ENCODE measurements at regions not wholly inside any gene's neighbourhood (a gene's known extent, or its start where the extent isn't known, plus 50 kb on each side); places are given as distances from the start of the nearest gene placed in this dataset.

GRCh38 chr5:3265131-3265885, 330.3 kb upstream of the IRX1 start:
- DNase-seq (ENCODE audit: low spot score), result no peak
- ChIA-PET CTCF (no interaction called here), POLR2A (ENCODE audit: low non-redundant PET) (no interaction called here)
- no peak for TF ChIP-seq CTCF (conservative IDR thresholded peaks at IDR 0.05; ENCODE audit: low read depth)
- no peak overlapping the region for H3K27ac ChIP-seq

DNA sequence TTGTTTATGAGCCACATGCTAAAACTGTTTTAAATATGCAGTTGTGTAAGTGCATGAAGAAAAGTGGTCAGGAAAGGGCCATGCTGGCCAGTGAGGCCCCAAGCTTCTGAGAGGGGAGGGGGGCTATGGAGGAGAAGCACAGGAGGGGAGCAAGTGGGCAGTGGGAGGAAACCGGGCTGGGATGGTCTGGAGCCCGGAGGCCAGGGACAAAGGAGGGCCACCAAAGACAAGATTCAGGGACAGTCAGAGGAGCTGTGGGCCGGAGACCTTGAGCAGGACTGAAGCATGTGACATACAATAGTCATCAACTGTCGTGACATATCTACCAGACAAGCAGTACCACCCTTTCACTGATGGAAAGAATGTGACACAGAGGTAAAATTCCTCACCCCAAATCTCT, 333.2 kb upstream of the IRX1 start:
- H3K27ac ChIP-seq, result no peak overlapping the region
- TF ChIP-seq CTCF (conservative IDR thresholded peaks at IDR 0.05; ENCODE audit: low read depth), result no peak
- ChIA-PET CTCF (interaction anchor here (0.5 kb wide), 1 partner anchor 939 kb away, joined by 3 read pairs; no protein-coding TSS in a partner anchor), POLR2A (ENCODE audit: low non-redundant PET) (no interaction called here)
- no peak for DNase-seq (ENCODE audit: low spot score)

DNA sequence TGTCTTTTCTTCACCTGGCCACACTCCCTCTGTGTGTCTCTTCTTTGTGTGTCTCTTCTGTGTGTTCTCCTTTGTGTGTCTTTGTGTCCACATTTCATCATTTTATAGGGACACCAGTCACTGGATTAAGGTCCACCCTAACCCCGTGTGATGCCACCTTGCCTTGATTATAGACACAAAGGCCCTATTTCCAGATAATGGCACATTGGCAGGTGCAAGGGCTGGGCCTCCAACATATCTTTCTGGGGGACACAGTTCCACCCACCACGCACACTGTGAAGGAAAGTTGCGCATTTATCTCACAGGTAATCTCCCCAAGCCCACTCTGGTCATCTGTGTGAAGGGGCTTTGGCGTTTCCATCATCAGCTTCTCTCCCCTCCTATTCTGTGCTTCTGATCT, 334.6 kb upstream of the IRX1 start:
- TF ChIP-seq CTCF (conservative IDR thresholded peaks at IDR 0.05; ENCODE audit: low read depth), result no peak
- no peak for DNase-seq (ENCODE audit: low spot score)
- POLR2A ChIA-PET (ENCODE audit: low non-redundant PET), result no interaction called here
- CTCF ChIA-PET, result no interaction called here
- no peak overlapping the region for H3K27ac ChIP-seq

GRCh38 chr5:3258050-3258449, 337.6 kb upstream of the IRX1 start:
- no peak for DNase-seq (ENCODE audit: low spot score)
- no peak overlapping the region for H3K27ac ChIP-seq
- ChIA-PET CTCF (no interaction called here), POLR2A (ENCODE audit: low non-redundant PET) (no interaction called here)
- no peak for TF ChIP-seq CTCF (conservative IDR thresholded peaks at IDR 0.05; ENCODE audit: low read depth)

- H3K27ac ChIP-seq, result no peak overlapping the region
- ChIA-PET POLR2A (ENCODE audit: low non-redundant PET) (no interaction called here), CTCF (no interaction called here)
- no peak for DNase-seq (ENCODE audit: low spot score)
- TF ChIP-seq CTCF (conservative IDR thresholded peaks at IDR 0.05; ENCODE audit: low read depth), result no peak
These were observed 343.4 kb upstream of the IRX1 start for GRCh38 chr5:3252235-3252634.

GRCh38 chr5:3251784-3252183, 343.8 kb upstream of the IRX1 start:
- TF ChIP-seq CTCF (conservative IDR thresholded peaks at IDR 0.05; ENCODE audit: low read depth), result no peak
- ChIA-PET CTCF (interaction anchor here (0.6 to 0.7 kb wide), 2 partner anchors 100 to 341 kb away, joined by 3 to 7 read pairs; no protein-coding TSS in a partner anchor), POLR2A (ENCODE audit: low non-redundant PET) (no interaction called here)
- DNase-seq (ENCODE audit: low spot score), result no peak
- no peak overlapping the region for H3K27ac ChIP-seq
